ENCODE measurements at regions not wholly inside any gene's neighbourhood (a gene's known extent, or its start where the extent isn't known, plus 50 kb on each side); places are given as distances from the start of the nearest gene placed in this dataset.

DNA sequence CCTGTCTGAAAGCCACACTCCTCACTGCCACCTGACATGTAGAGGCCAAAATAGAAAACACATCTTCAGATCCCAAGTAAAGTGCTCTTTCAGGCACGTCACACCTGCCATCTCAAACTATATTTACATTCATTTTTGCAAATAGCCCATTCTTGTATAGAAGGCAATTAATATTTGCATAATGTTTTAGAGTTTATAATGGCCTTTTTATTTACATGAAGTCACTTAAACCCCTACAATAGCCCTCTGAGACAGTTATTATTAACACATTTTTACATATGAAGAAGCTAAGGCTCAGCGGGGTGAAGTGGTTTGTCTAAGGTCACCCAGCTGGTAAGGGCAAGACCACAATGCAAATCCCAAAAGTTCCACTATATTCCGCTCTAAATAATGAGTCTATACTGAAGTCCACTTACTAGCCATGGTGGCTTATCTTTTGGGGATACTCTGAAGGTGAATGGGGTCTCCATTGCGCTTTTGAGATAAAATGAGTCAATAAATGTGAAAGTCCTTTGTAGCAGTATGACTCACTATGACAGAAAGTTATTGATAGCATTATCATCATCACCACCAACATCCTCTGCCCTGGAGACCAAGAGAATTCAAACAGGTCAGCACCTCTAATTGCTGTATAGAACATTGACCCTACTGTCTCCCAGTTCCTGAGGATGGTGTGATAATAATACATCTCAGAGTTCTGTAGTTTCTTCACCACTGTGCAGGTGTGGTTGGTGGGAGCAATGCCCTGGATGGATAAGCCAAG lies 155.9 kb upstream of the BCL6 start:
- H3K4me3 ChIP-seq (ENCODE audit: low read depth, low read length): no peak overlapping the region
- DNase-seq: no peak
- H3K36me3 ChIP-seq: no peaks in the 10 kb centered on the region
- no peak overlapping the region for H3K27ac ChIP-seq
- TF ChIP-seq, protein P1, sequence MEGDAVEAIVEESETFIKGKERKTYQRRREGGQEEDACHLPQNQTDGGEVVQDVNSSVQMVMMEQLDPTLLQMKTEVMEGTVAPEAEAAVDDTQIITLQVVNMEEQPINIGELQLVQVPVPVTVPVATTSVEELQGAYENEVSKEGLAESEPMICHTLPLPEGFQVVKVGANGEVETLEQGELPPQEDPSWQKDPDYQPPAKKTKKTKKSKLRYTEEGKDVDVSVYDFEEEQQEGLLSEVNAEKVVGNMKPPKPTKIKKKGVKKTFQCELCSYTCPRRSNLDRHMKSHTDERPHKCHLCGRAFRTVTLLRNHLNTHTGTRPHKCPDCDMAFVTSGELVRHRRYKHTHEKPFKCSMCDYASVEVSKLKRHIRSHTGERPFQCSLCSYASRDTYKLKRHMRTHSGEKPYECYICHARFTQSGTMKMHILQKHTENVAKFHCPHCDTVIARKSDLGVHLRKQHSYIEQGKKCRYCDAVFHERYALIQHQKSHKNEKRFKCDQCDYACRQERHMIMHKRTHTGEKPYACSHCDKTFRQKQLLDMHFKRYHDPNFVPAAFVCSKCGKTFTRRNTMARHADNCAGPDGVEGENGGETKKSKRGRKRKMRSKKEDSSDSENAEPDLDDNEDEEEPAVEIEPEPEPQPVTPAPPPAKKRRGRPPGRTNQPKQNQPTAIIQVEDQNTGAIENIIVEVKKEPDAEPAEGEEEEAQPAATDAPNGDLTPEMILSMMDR (IDR thresholded peaks at IDR 0.05; ENCODE audit: low read depth, low read length): no peak
- no peaks in the 10 kb centered on the region for H3K9me3 ChIP-seq (ENCODE audit: severe bottlenecking)
- H3K27me3 ChIP-seq (ENCODE audit: insufficient read depth, low read depth, severe bottlenecking): no peaks in the 10 kb centered on the region

DNA sequence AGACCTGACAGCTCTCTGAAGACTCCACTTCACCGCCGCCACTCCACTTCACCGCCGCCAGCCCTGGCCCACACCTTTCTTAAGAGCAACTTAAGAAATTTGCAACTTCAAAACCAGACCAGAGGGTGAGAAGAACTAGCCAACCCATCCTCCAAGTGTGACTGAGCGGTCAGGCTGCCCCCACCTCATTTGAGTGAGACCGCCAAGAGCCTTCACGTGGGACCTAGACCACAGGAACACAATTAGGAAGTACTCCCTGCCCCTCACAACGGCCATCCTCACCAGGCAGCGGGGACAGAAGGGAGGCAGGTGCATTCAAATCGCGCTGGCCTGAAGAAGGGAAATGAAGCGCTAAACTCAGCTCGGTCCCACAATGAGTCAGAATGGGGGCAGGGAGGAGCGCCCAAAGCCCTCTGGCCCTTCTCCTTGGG lies 156.8 kb upstream of the BCL6 start:
- no peaks in the 10 kb centered on the region for H3K9me3 ChIP-seq (ENCODE audit: severe bottlenecking)
- DNase-seq: no peak
- TF ChIP-seq, protein P1 (IDR thresholded peaks at IDR 0.05; ENCODE audit: low read depth, low read length): no peak
- H3K36me3 ChIP-seq: no peaks in the 10 kb centered on the region
- no peaks in the 10 kb centered on the region for H3K27me3 ChIP-seq (ENCODE audit: insufficient read depth, low read depth, severe bottlenecking)
- H3K4me3 ChIP-seq (ENCODE audit: low read depth, low read length): no peak overlapping the region
- H3K27ac ChIP-seq: no peak overlapping the region

DNA sequence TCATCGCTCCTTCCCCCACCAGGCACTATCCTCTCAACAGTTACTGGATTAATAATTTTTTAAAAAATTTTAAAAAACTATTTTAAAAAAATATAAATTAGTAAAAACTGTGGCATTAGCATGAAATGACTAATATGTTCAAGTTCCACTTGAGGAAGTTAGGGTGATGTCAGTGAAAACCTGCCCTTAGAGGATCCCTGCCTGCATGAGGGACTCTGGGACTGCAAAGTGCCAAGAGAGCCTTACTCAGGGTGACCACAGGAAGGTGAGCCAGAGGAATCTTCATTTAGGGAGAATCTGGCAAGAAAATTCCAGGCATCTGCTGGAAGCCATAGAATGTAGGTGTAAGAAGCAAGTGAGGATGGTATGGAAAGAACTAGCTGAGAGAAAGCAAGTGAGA lies 157.7 kb upstream of the BCL6 start:
- Histone ChIP-seq H3K27ac (no peak overlapping the region), H3K36me3 (no peaks in the 10 kb centered on the region), H3K4me3 (ENCODE audit: low read depth, low read length) (no peak overlapping the region), H3K9me3 (ENCODE audit: severe bottlenecking) (no peaks in the 10 kb centered on the region), H3K27me3 (ENCODE audit: insufficient read depth, low read depth, severe bottlenecking) (no peaks in the 10 kb centered on the region)
- no peak for DNase-seq
- TF ChIP-seq, protein P1 (IDR thresholded peaks at IDR 0.05; ENCODE audit: low read depth, low read length): no peak

DNA sequence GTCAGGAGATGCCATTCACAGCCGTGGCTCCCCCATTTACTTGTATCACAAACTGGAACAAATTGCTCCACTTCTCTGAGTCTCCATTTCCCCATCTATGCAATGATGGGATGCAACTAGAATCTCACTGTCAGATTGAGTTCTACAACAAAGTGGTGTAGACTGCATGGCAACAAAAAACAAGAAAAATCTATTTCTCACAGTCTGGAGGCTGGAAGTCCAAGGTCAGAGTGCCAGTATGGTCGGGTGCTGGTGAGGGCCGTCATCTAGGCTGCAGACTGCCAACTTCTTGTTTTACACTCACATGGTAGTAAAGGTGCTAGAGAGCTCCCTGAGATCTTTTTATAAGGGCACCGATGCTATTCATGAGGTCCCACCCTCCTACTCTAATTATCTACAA lies 158.4 kb upstream of the BCL6 start:
- no peaks in the 10 kb centered on the region for H3K36me3 ChIP-seq
- no peaks in the 10 kb centered on the region for H3K9me3 ChIP-seq (ENCODE audit: severe bottlenecking)
- no peaks in the 10 kb centered on the region for H3K27me3 ChIP-seq (ENCODE audit: insufficient read depth, low read depth, severe bottlenecking)
- H3K4me3 ChIP-seq (ENCODE audit: low read depth, low read length): no peak overlapping the region
- no peak overlapping the region for H3K27ac ChIP-seq
- DNase-seq: no peak
- TF ChIP-seq, protein P1 (IDR thresholded peaks at IDR 0.05; ENCODE audit: low read depth, low read length): no peak

DNA sequence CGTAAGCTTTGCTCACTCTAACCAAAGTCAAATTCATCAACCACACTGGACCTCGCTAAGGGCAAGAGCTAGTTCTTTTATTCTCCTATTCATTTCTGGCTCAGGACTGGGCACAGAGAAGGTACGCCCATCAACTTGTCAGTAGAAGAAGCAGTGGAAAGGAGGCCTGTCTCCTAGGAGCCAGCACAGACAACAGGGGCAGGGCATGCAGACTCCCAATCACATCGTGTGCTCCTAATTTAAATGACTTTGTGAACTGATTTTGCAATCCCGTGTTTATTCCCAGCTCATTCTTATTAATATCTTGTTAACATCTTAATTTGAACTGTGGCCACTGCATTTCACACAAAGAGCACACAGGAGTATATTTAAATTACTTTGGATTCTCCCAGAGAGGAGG lies 161.1 kb upstream of the BCL6 start:
- Histone ChIP-seq H3K9me3 (ENCODE audit: severe bottlenecking) (no peaks in the 10 kb centered on the region), H3K4me3 (ENCODE audit: low read depth, low read length) (no peak overlapping the region), H3K27ac (no peak overlapping the region), H3K27me3 (ENCODE audit: insufficient read depth, low read depth, severe bottlenecking) (no peaks in the 10 kb centered on the region), H3K36me3 (no peaks in the 10 kb centered on the region)
- TF ChIP-seq, protein P1 (IDR thresholded peaks at IDR 0.05; ENCODE audit: low read depth, low read length): no peak
- no peak for DNase-seq

DNA sequence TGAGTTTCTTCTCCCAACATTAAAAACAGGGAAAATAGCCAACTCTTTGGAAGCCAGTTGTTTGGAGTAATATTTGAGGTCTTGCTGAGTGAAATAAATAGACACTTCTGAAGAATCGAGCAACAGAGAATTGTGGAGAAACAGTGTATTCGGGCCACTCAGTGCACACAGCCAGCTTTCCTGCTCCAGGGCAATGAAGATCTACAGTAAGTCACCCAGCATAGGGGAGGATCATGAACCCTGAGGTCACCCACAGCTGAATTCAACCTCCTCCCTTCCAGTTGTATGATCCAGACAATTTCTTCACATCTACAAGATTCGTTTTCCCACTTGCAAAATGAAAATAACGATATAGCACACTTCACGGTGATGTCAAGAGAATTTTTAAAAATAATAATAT lies 161.7 kb upstream of the BCL6 start:
- no peak for DNase-seq
- Histone ChIP-seq H3K27ac (no peak overlapping the region), H3K9me3 (ENCODE audit: severe bottlenecking) (no peaks in the 10 kb centered on the region), H3K4me3 (ENCODE audit: low read depth, low read length) (no peak overlapping the region), H3K27me3 (ENCODE audit: insufficient read depth, low read depth, severe bottlenecking) (no peaks in the 10 kb centered on the region), H3K36me3 (no peaks in the 10 kb centered on the region)
- TF ChIP-seq, protein P1 (IDR thresholded peaks at IDR 0.05; ENCODE audit: low read depth, low read length): no peak

Data from WERI-Rb-1 (cell line).